H9 (cell line): ENCODE measurements at regions not wholly inside any gene's neighbourhood (a gene's known extent, or its start where the extent isn't known, plus 50 kb on each side); places are given as distances from the start of the nearest gene placed in this dataset.

Experiments
- DNase-seq: peaks from one replicate; pipeline ENCODE4 v3.0.0-alpha.2; 2017
- H2AFZ ChIP-seq: one replicate; pipeline ENCODE4 v1.6.1; 2013; ENCODE audit warnings: mild to moderate bottlenecking, low read length, control low read depth, moderate library complexity
- H2AK5ac ChIP-seq: 2 replicates; pipeline ENCODE4 v1.6.1; 2013; ENCODE audit warnings: low read length, control low read depth, mixed read lengths; ENCODE audit not compliant: insufficient read length
- H2BK120ac ChIP-seq: one replicate; pipeline ENCODE4 v1.6.1; 2013; ENCODE audit warnings: low read depth, mild to moderate bottlenecking, low read length, control low read depth, inconsistent platforms; ENCODE audit not compliant: poor library complexity, severe bottlenecking
- H2BK12ac ChIP-seq: 2 replicates; pipeline ENCODE4 v1.6.1; 2013; ENCODE audit warnings: low read length, control low read depth, mixed read lengths, low read depth; ENCODE audit not compliant: insufficient read length
- H2BK15ac ChIP-seq: 2 replicates; pipeline ENCODE4 v1.6.1; 2013; ENCODE audit warnings: low read depth, low read length, control low read depth
- H2BK20ac ChIP-seq: one replicate; pipeline ENCODE4 v1.6.1; 2013; ENCODE audit warnings: low read depth, mild to moderate bottlenecking, low read length, control low read depth, inconsistent platforms; ENCODE audit not compliant: poor library complexity, severe bottlenecking
- H2BK5ac ChIP-seq: 2 replicates; pipeline ENCODE4 v1.6.1; 2013; ENCODE audit warnings: low read length, control low read depth, mixed read lengths; ENCODE audit not compliant: insufficient read length
- H3K14ac ChIP-seq: 2 replicates; pipeline ENCODE4 v1.6.1; 2013; ENCODE audit warnings: low read length, control low read depth; ENCODE audit not compliant: insufficient read depth
- H3K18ac ChIP-seq: 2 replicates; pipeline ENCODE4 v1.6.1; 2013; ENCODE audit warnings: low read depth, mild to moderate bottlenecking, mixed read lengths, low read length, control low read depth; ENCODE audit not compliant: insufficient read length
- H3K23ac ChIP-seq: 2 replicates; pipeline ENCODE4 v1.6.1; 2013; ENCODE audit warnings: low read length, control low read depth, mixed read lengths, low read depth; ENCODE audit not compliant: insufficient read length
- H3K23me2 ChIP-seq: 2 replicates; pipeline ENCODE4 v1.6.1; 2013; ENCODE audit warnings: low read depth, mild to moderate bottlenecking, mixed read lengths, low read length, control low read depth; ENCODE audit not compliant: insufficient read length, poor library complexity, severe bottlenecking
- H3K27ac ChIP-seq: 2 replicates; pipeline ENCODE4 v1.5.1; 2013; ENCODE audit warnings: low read length, control low read depth, mixed read lengths, low read depth; ENCODE audit not compliant: insufficient read length
- H3K27me3 ChIP-seq: 2 replicates; pipeline ENCODE4 v1.6.1; 2013; ENCODE audit warnings: low read length, control low read depth, inconsistent platforms; ENCODE audit not compliant: insufficient read depth
- H3K4ac ChIP-seq: 2 replicates; pipeline ENCODE4 v1.6.1; 2013; ENCODE audit warnings: low read depth, mild to moderate bottlenecking, control low read depth, inconsistent platforms, low read length, moderate library complexity
- H3K4me1 ChIP-seq: 2 replicates; pipeline ENCODE4 v1.6.1; 2013; ENCODE audit warnings: low read length, control low read depth, inconsistent platforms; ENCODE audit not compliant: insufficient read depth
- H3K4me2 ChIP-seq: 2 replicates; pipeline ENCODE4 v1.6.1; 2013; ENCODE audit warnings: low read length, control low read depth, mixed read lengths; ENCODE audit not compliant: insufficient read length, insufficient read depth
- H3K56ac ChIP-seq: 2 replicates; pipeline ENCODE4 v1.6.1; 2013; ENCODE audit warnings: low read depth, mild to moderate bottlenecking, mixed read lengths, low read length, control low read depth; ENCODE audit not compliant: insufficient read length
- H3K79me1 ChIP-seq: 2 replicates; pipeline ENCODE4 v1.6.1; 2013; ENCODE audit warnings: low read depth, mild to moderate bottlenecking, moderate library complexity, low read length, control low read depth, inconsistent platforms; ENCODE audit not compliant: insufficient read depth, poor library complexity, severe bottlenecking
- H3K79me2 ChIP-seq: 2 replicates; pipeline ENCODE4 v1.6.1; 2013; ENCODE audit warnings: low read length, control low read depth, inconsistent platforms; ENCODE audit not compliant: insufficient read depth
- H3K9ac ChIP-seq: 2 replicates; pipeline ENCODE4 v1.6.1; 2013; ENCODE audit warnings: low read length, control low read depth, mixed read lengths; ENCODE audit not compliant: insufficient read length; ENCODE audit errors: extremely low read depth
- H3K9me3 ChIP-seq: one replicate; pipeline ENCODE4 v1.6.1; 2013; ENCODE audit warnings: low read depth, low read length, inconsistent platforms; ENCODE audit not compliant: control insufficient read depth
- H3T11ph ChIP-seq: one replicate; pipeline ENCODE4 v1.6.1; 2013; ENCODE audit warnings: mild to moderate bottlenecking, low read length, control low read depth, inconsistent platforms
- H4K20me1 ChIP-seq: one replicate; pipeline ENCODE4 v1.6.1; 2013; ENCODE audit not compliant: control insufficient read depth, insufficient read length, insufficient read depth
- H4K5ac ChIP-seq: 2 replicates; pipeline ENCODE4 v1.6.1; 2013; ENCODE audit warnings: low read depth, mild to moderate bottlenecking, mixed read lengths, low read length, control low read depth; ENCODE audit not compliant: insufficient read length
- H4K8ac ChIP-seq: replicated peaks from 2 replicates; pipeline ENCODE4 v1.6.1; 2013; ENCODE audit warnings: low read length, control low read depth, mixed read lengths, low read depth; ENCODE audit not compliant: insufficient read length
- H4K91ac ChIP-seq: 2 replicates; pipeline ENCODE4 v1.6.1; 2013; ENCODE audit warnings: low read depth, mild to moderate bottlenecking, moderate library complexity, mixed read lengths, low read length, control low read depth; ENCODE audit not compliant: insufficient read length
- H3K27ac Mint-ChIP-seq, 3 experiments: 2 replicates in 2 of 3; 3 replicates in 1 of 3; pipeline ENCODE4 v1.8.0; 2020 to 2021; ENCODE audit warnings: mixed read lengths in 3 of 3, mild to moderate bottlenecking in 1 of 3, moderate library complexity in 1 of 3
- H3K27me3 Mint-ChIP-seq: 2 replicates; pipeline ENCODE4 v1.8.0; 2021; ENCODE audit warnings: low read depth, mild to moderate bottlenecking, moderate library complexity, mixed read lengths
- H3K36me3 Mint-ChIP-seq, 3 experiments: 2 replicates in 2 of 3; 3 replicates in 1 of 3; pipeline ENCODE4 v1.8.0; 2020 to 2021; ENCODE audit warnings: low read depth in 3 of 3, mixed read lengths in 3 of 3; ENCODE audit not compliant: insufficient read depth in 1 of 3
- H3K4me1 Mint-ChIP-seq, 2 experiments: 2 replicates each; pipeline ENCODE4 v1.8.0; 2020; ENCODE audit warnings: mixed read lengths in 2 of 2
- H3K4me3 Mint-ChIP-seq, 2 experiments: 2 replicates in 1 of 2; 3 replicates in 1 of 2; pipeline ENCODE4 v1.8.0; 2020 to 2021; ENCODE audit warnings: mild to moderate bottlenecking in 2 of 2, mixed read lengths in 2 of 2, moderate library complexity in 1 of 2
- H3K9me3 Mint-ChIP-seq, 2 experiments: 2 replicates in 1 of 2; 3 replicates in 1 of 2; pipeline ENCODE4 v1.8.0; 2020; ENCODE audit warnings: mild to moderate bottlenecking in 2 of 2, mixed read lengths in 2 of 2, moderate library complexity in 1 of 2
- WGBS: extraction: QIAGEN DNeasy Blood & Tissue Kit; methylation state at CpG from one replicate; pipeline ENCODE4 v1.1.7; 2013; ENCODE audit warnings: missing lambda C conversion rate, low lambda C conversion rate, mixed read lengths; ENCODE audit not compliant: insufficient read length; ENCODE audit errors: extremely low coverage; 5-methylcytosine and 5-hydroxymethylcytosine counted together
- TF ChIP-seq, protein P1 (sequence below): fragments of 200-600 bp; sonication (generic); conservative IDR thresholded peaks from 3 replicates; pipeline ENCODE4 v1.8.0; 2021; ENCODE audit warnings: antibody characterized with exemption, mild to moderate bottlenecking

DNA sequence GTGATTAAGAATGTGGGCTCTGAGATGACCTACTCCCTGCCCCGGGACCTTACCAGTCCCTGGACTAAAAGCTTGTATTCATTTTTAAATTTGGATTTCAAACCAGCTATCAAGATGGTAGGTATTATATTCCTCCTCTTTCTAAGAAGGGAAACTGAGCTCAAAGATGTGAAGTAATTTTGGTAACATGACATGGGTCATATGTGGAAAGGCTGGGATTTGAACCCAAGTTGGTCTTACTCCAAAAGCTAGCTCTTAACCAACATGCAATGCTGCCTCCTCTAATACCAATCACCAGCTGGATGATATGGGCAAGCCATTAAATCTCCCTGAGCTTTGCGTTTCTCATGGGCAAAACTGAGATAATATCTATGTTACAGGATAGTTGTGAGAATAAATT lies 166.4 kb upstream of the SLC38A2 start:
- no peak for DNase-seq
- WGBS: no CpG with 5 or more reads among the region's 2 CpGs

More for the DNA sequence above, 166.4 kb upstream of the SLC38A2 start:
- H3K4me1 ChIP-seq: no peaks in the 10 kb centered on the region
- no peak overlapping the region for H3K4ac ChIP-seq
- no peaks in the 10 kb centered on the region for H3K9me3 ChIP-seq
- no peak overlapping the region for H3K4me2 ChIP-seq
- H3K36me3 Mint-ChIP-seq: peaks cover 7 to 10% (median 9%) of the 10 kb centered on the region in 3 experiments; a peak in 6 of 7 replicates
- no peak overlapping the region for H3T11ph ChIP-seq
- no peak overlapping the region for H2BK20ac ChIP-seq
- no peak overlapping the region for H2AK5ac ChIP-seq
- no peak overlapping the region for H3K14ac ChIP-seq
- no peak overlapping the region for H2BK12ac ChIP-seq
- H3K79me1 ChIP-seq: no peaks in the 10 kb centered on the region
- H2BK5ac ChIP-seq: no peak overlapping the region
- H3K23ac ChIP-seq: no peak overlapping the region
- no peaks in the 10 kb centered on the region for H3K27me3 Mint-ChIP-seq
- H3K79me2 ChIP-seq: no peaks in the 10 kb centered on the region
- no peaks in the 10 kb centered on the region for H4K20me1 ChIP-seq
- no peak overlapping the region for H2BK15ac ChIP-seq
- H2BK120ac ChIP-seq: no peak overlapping the region
- H3K18ac ChIP-seq: no peak overlapping the region
- H3K9ac ChIP-seq: no peak overlapping the region
- H3K27me3 ChIP-seq: no peaks in the 10 kb centered on the region; the same call in 1 of the 2 replicates
- H3K56ac ChIP-seq: no peak overlapping the region
- H3K27ac ChIP-seq: no peak overlapping the region
- H4K8ac ChIP-seq: no peak overlapping the region
- TF ChIP-seq, protein P1, sequence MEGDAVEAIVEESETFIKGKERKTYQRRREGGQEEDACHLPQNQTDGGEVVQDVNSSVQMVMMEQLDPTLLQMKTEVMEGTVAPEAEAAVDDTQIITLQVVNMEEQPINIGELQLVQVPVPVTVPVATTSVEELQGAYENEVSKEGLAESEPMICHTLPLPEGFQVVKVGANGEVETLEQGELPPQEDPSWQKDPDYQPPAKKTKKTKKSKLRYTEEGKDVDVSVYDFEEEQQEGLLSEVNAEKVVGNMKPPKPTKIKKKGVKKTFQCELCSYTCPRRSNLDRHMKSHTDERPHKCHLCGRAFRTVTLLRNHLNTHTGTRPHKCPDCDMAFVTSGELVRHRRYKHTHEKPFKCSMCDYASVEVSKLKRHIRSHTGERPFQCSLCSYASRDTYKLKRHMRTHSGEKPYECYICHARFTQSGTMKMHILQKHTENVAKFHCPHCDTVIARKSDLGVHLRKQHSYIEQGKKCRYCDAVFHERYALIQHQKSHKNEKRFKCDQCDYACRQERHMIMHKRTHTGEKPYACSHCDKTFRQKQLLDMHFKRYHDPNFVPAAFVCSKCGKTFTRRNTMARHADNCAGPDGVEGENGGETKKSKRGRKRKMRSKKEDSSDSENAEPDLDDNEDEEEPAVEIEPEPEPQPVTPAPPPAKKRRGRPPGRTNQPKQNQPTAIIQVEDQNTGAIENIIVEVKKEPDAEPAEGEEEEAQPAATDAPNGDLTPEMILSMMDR: no peak
- H3K4me3 Mint-ChIP-seq: no peak overlapping the region
- H3K27ac Mint-ChIP-seq: no peak overlapping the region
- no peak overlapping the region for H4K91ac ChIP-seq
- H4K5ac ChIP-seq: no peak overlapping the region
- H3K23me2 ChIP-seq: no peaks in the 10 kb centered on the region
- peaks cover 17 to 18% of the 10 kb centered on the region in 2 experiments for H3K9me3 Mint-ChIP-seq
- peaks cover 15 to 20% of the 10 kb centered on the region in 2 experiments for H3K4me1 Mint-ChIP-seq
- H2AFZ ChIP-seq: no peak overlapping the region
